Psoas muscle (tissue), 7 donors: ENCODE measurements at regions not wholly inside any gene's neighbourhood (a gene's known extent, or its start where the extent isn't known, plus 50 kb on each side); places are given as distances from the start of the nearest gene placed in this dataset.

Source experiments
- ATAC-seq, 4 donors: fragments of 200-7000 bp; cut with Tn5 transposase; one replicate each; pipeline ENCODE4 v1.9.1; 2020; ENCODE audit warnings: moderate library complexity in 3 of 4, mild to moderate bottlenecking in 2 of 4
- DNase-seq, 2 donors: peaks; one replicate each; pipeline ENCODE4 v3.0.0-alpha.2; 2020
- H3K27ac ChIP-seq: fragments of 200-600 bp; one replicate; pipeline ENCODE4 v1.8.0; 2022
- H3K27me3 ChIP-seq, 3 donors: fragments of 200-600 bp in 1 of 3; one replicate each; pipeline versions ENCODE4 v1.6.1 to v1.8.0; 2013 to 2022; ENCODE audit warnings: low read length in 2 of 3, mild to moderate bottlenecking in 2 of 3, moderate library complexity in 1 of 3; ENCODE audit not compliant: insufficient read depth in 3 of 3
- H3K36me3 ChIP-seq, 2 donors: fragments of 200-600 bp in 1 of 2; one replicate each; pipeline versions ENCODE4 v1.6.1 to v1.8.0; 2013 to 2022; ENCODE audit warnings: low read depth in 1 of 2, mild to moderate bottlenecking in 1 of 2, moderate library complexity in 1 of 2; ENCODE audit not compliant: insufficient read depth in 1 of 2
- H3K4me1 ChIP-seq: fragments of 200-600 bp; one replicate; pipeline ENCODE4 v1.8.0; 2022
- H3K4me3 ChIP-seq: fragments of 200-600 bp; one replicate; pipeline ENCODE4 v1.8.0; 2022; ENCODE audit warnings: mild to moderate bottlenecking
- H3K9me3 ChIP-seq: fragments of 200-600 bp; one replicate; pipeline ENCODE4 v1.8.0; 2022
- CTCF ChIP-seq: fragments of 200-600 bp; IDR thresholded peaks from one replicate; pipeline ENCODE4 v1.8.0; 2022; ENCODE audit warnings: antibody characterized with exemption
- WGBS, 3 donors: extraction: QIAGEN DNeasy Blood & Tissue Kit; methylation state at CpG; one replicate each; pipeline versions ENCODE4 v1.1.6 to v1.1.7; 2013; 5-methylcytosine and 5-hydroxymethylcytosine counted together
- intact Hi-C, 2 donors: fragments of 100-400 bp; cut with DNase I; formaldehyde crosslinking; loops; one replicate each; pipeline versions ENCODE4 v1.11.0 to v1.14.2; 2022
- donor health status: healthy with polysubstance abuse.
- donor health status: DM: no; HTN: no; CAD: no; lungs with moderate emphysema.
- donor health status: Bipolar disorder and iron deficiency.
- donor health status: healthy.
- donor health status: DM: yes; HTN: yes; CAD: no.
- donor health status: DM: no; HTN: no; CAD: no.
- donor health status: DM: yes; HTN: yes; CAD: no.

GRCh38 chr5:28404363-28405071 is 1366.1 kb upstream of the CDH9 start:
- Histone ChIP-seq H3K9me3 (no peaks in the 10 kb centered on the region), H3K4me1 (no peaks in the 10 kb centered on the region), H3K27me3 (no peaks in the 10 kb centered on the region), H3K4me3 (no peak overlapping the region), H3K27ac (no peak overlapping the region), H3K36me3 (no peaks in the 10 kb centered on the region)
- 92 to 93% (median 92%) methylated on average over 35 of the region's 35 CpGs for WGBS, 3 donors
- peak in 1 of 2 donors; percentile 39 for DNase-seq
- intact Hi-C loops: no loop called here
- no peak for ATAC-seq
- TF ChIP-seq CTCF: no peak

DNA sequence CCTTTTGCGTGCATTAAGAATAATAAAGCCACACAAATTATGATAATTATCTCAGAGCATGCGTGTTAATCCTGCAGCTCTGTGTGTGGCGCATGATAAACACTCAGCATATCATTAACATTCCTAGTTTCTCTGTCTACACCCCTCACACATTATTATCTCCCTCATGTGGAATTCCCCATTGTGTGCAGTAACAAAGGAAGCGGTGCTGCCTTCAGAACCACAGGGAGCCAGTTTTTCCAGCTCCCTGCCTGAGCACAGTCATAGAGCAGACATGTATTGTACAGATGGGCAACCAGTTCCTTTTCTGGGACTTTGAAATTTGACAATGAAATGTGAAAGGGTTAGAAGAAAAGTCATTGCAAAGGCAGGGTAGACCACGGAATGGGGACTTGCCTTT is 1365.5 kb upstream of the CDH9 start:
- DNase-seq (no peak), ATAC-seq (no peak)
- Histone ChIP-seq H3K27me3 (no peaks in the 10 kb centered on the region), H3K9me3 (no peaks in the 10 kb centered on the region), H3K4me3 (no peak overlapping the region), H3K4me1 (no peaks in the 10 kb centered on the region), H3K36me3 (no peaks in the 10 kb centered on the region), H3K27ac (no peak overlapping the region)
- intact Hi-C loops: no loop called here
- TF ChIP-seq CTCF: no peak
- WGBS, 3 donors: 86 to 90% (median 87%) methylated on average over 5 of the region's 5 CpGs

DNA sequence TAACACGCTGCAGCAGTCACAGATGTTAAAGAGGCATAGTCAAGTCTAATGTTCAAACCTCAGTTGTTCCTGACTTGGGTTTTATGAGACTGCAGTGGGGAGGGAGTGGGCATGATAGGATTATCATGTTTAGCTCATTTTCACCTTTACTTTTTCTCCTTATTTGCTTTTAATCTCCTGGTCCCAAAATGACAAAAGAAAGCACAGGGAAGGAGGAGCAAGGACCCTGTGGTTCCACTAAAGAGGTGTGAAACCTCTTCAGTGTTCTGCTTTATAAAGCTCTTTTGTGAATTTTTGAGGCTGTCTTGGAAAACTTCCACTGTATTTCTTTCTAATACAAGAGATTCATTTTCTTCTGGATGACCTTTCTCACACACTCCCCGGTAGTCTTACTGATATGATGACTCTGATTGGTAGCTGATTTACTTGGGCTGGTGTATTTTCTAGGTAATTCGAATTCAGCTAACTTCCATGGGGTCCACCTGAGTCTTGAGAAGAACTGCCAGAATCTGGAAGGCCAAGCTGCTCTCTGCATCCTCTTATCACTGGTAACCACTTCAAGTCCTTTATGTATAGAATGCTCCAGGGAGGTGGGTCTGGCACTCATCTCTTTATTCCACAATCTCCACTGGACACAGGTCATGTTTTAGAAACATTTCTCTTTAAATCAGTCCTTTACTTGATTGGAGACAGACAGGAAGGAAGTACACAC is 1364.4 kb upstream of the CDH9 start:
- no peaks in the 10 kb centered on the region for H3K9me3 ChIP-seq
- intact Hi-C loops: no loop called here
- no peak overlapping the region for H3K4me3 ChIP-seq
- ATAC-seq: no peak
- no peak overlapping the region for H3K27ac ChIP-seq
- WGBS, 3 donors: 65 to 75% (median 72%) methylated on average over 3 of the region's 3 CpGs
- no peaks in the 10 kb centered on the region for H3K27me3 ChIP-seq
- TF ChIP-seq CTCF: no peak
- no peaks in the 10 kb centered on the region for H3K4me1 ChIP-seq
- no peak for DNase-seq
- H3K36me3 ChIP-seq: no peaks in the 10 kb centered on the region

- no peak for TF ChIP-seq CTCF
- Histone ChIP-seq H3K27me3 (no peaks in the 10 kb centered on the region), H3K36me3 (no peaks in the 10 kb centered on the region), H3K4me3 (no peak overlapping the region), H3K27ac (no peak overlapping the region), H3K9me3 (no peaks in the 10 kb centered on the region), H3K4me1 (no peaks in the 10 kb centered on the region)
- no peak for DNase-seq
- intact Hi-C loops: no loop called here
- ATAC-seq: no peak
- WGBS, 3 donors: 36 to 54% (median 46%) methylated on average over 2 of the region's 2 CpGs
Observed at GRCh38 chr5:28400076-28400475, 1361.7 kb upstream of the CDH9 start.

DNA sequence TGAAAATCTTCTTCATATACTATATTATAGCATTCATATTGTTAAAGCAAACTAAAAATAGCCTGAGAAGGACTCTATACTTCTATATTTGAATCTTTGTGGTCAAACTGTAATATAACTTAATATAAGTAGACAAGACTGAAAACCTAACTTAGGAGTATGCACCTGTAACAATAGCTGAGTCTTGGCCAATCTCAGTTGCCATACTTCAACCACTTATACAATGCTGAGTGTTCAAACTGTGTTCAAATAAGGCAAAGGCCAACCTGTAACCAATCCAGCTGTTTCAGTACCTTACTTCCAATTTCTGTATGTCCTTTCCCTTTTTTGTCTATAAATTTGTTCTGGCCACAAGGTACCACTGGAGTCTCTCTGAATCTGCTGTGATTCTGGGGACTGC is 1360.8 kb upstream of the CDH9 start:
- H3K9me3 ChIP-seq: no peaks in the 10 kb centered on the region
- H3K4me3 ChIP-seq: no peak overlapping the region
- no peak overlapping the region for H3K27ac ChIP-seq
- intact Hi-C loops: no loop called here
- no peak for TF ChIP-seq CTCF
- no peaks in the 10 kb centered on the region for H3K36me3 ChIP-seq
- ATAC-seq (no peak), DNase-seq (no peak)
- H3K27me3 ChIP-seq: no peaks in the 10 kb centered on the region
- no peaks in the 10 kb centered on the region for H3K4me1 ChIP-seq
